CD4-positive, alpha-beta T cell treated with Interleukin-6 at 100 ng/mL for 8 hours (primary cell): ENCODE measurements at regions not wholly inside any gene's neighbourhood (a gene's known extent, or its start where the extent isn't known, plus 50 kb on each side); places are given as distances from the start of the nearest gene placed in this dataset.

ENCODE experiments used
- DNase-seq: peaks from one replicate; pipeline ENCODE4 v3.0.0-alpha.2; 2020; ENCODE audit warnings: mixed read lengths, low spot score

GRCh38 chr5:39880985-39881384, 456.2 kb upstream of the DAB2 start:
- no peak for DNase-seq

GRCh38 chr5:39877479-39877878, 452.7 kb upstream of the DAB2 start:
- no peak for DNase-seq

- DNase-seq = no peak
Observed at GRCh38 chr5:39876146-39876545, 451.4 kb upstream of the DAB2 start.

GRCh38 chr5:39870137-39870536, 445.4 kb upstream of the DAB2 start:
- DNase-seq = no peak

GRCh38 chr5:39869396-39869795, 444.6 kb upstream of the DAB2 start:
- DNase-seq = no peak

GRCh38 chr5:39867923-39868322, 443.1 kb upstream of the DAB2 start:
- DNase-seq = no peak

- no peak for DNase-seq
Observed at GRCh38 chr5:39863926-39864552, 439.3 kb upstream of the DAB2 start.

- no peak for DNase-seq
Observed at GRCh38 chr5:39857041-39857440, 432.3 kb upstream of the DAB2 start.

GRCh38 chr5:39854771-39855410, 430.1 kb upstream of the DAB2 start:
- DNase-seq = no peak

- DNase-seq = no peak
Observed at GRCh38 chr5:39850291-39850690, 425.5 kb upstream of the DAB2 start.

- DNase-seq = no peak
Observed at GRCh38 chr5:39846144-39846543, 421.4 kb upstream of the DAB2 start.

- no peak for DNase-seq
Observed at GRCh38 chr5:39843767-39844166, 419.0 kb upstream of the DAB2 start.

GRCh38 chr5:39835371-39835770, 410.6 kb upstream of the DAB2 start:
- no peak for DNase-seq

GRCh38 chr5:39829441-39829840, 404.7 kb upstream of the DAB2 start:
- no peak for DNase-seq

GRCh38 chr5:39826051-39826450, 401.3 kb upstream of the DAB2 start:
- DNase-seq = no peak

GRCh38 chr5:39825301-39825700, 400.5 kb upstream of the DAB2 start:
- no peak for DNase-seq

GRCh38 chr5:39822020-39822419, 397.2 kb upstream of the DAB2 start:
- DNase-seq = no peak

GRCh38 chr5:39816866-39817265, 392.1 kb upstream of the DAB2 start:
- DNase-seq = no peak

GRCh38 chr5:39816156-39816845, 391.5 kb upstream of the DAB2 start:
- DNase-seq = no peak

- DNase-seq = no peak
Observed at GRCh38 chr5:39815711-39816110, 390.9 kb upstream of the DAB2 start.

GRCh38 chr5:39811381-39811780, 386.6 kb upstream of the DAB2 start:
- no peak for DNase-seq

- DNase-seq = no peak
Observed at GRCh38 chr5:39808656-39809055, 383.9 kb upstream of the DAB2 start.

- no peak for DNase-seq
Observed at GRCh38 chr5:39801306-39801705, 376.5 kb upstream of the DAB2 start.
